Sigmoid colon (tissue), 6 donors: ENCODE measurements at regions not wholly inside any gene's neighbourhood (a gene's known extent, or its start where the extent isn't known, plus 50 kb on each side); places are given as distances from the start of the nearest gene placed in this dataset.
"Not testable (repeated sequence)": the region's sequence is repeated elsewhere in the genome, so short reads cannot be mapped to it uniquely, and the experiment has no call there.

Experiments used
- DNase-seq: peaks from one replicate; pipeline ENCODE4 v3.0.0-alpha.2; 2019
- H3K27ac ChIP-seq, 4 donors: fragments of 200-600 bp; sonication (generic); one replicate each; pipeline ENCODE4 v1.5.1; 2016 to 2019; ENCODE audit warnings: mild to moderate bottlenecking in 1 of 4
- H3K27me3 ChIP-seq, 3 donors: fragments of 200-600 bp; sonication (generic); one replicate each; pipeline ENCODE4 v1.5.1; 2019; ENCODE audit warnings: mild to moderate bottlenecking in 1 of 3
- H3K36me3 ChIP-seq, 4 donors: fragments of 200-600 bp; sonication (generic); one replicate each; pipeline ENCODE4 v1.5.1; 2016 to 2019
- H3K4me1 ChIP-seq, 4 donors: fragments of 200-600 bp; sonication (generic); one replicate each; pipeline ENCODE4 v1.5.1; 2017 to 2019
- H3K4me3 ChIP-seq, 4 donors: fragments of 200-600 bp; sonication (generic); one replicate each; pipeline ENCODE4 v1.5.1; 2017 to 2019; ENCODE audit warnings: mild to moderate bottlenecking in 2 of 4, moderate library complexity in 1 of 4
- H3K9me3 ChIP-seq, 4 donors: fragments of 200-600 bp in 3 of 4; sonication (generic) in 3 of 4; one replicate each; pipeline versions ENCODE4 v1.5.1 to v1.6.1; 2013 to 2019
- EP300 ChIP-seq, 4 donors: sonication (generic); formaldehyde crosslinking; IDR thresholded peaks; one replicate each; pipeline ENCODE4 v1.6.1; 2017; ENCODE audit warnings: antibody characterized with exemption in 4 of 4
- POLR2A ChIP-seq, 2 donors: fragments of 450-650 bp; IDR thresholded peaks; one replicate each; pipeline ENCODE4 v1.6.1; 2016; ENCODE audit warnings: antibody characterized with exemption in 2 of 2, mild to moderate bottlenecking in 2 of 2, moderate library complexity in 2 of 2
- POLR2AphosphoS5 ChIP-seq, 4 donors: sonication (generic); formaldehyde crosslinking; IDR thresholded peaks; one replicate each; pipeline ENCODE4 v1.6.1; 2017; ENCODE audit warnings: antibody characterized with exemption in 4 of 4
- WGBS, 2 donors: extraction: QIAGEN DNeasy Blood & Tissue Kit; methylation state at CpG; one replicate each; pipeline ENCODE4 v1.1.7; 2013; 5-methylcytosine and 5-hydroxymethylcytosine counted together
- intact Hi-C: fragments of 100-400 bp; cut with DNase I; formaldehyde crosslinking; loops from one replicate; pipeline ENCODE4 v1.15.1; 2023
- TF ChIP-seq, protein P1 (sequence below), 4 experiments: fragments of 450-650 bp in 3 of 4; fragments of 200-600 bp in 1 of 4; IDR thresholded peaks; one replicate each; pipeline ENCODE4 v1.5.1; 2016 to 2019; ENCODE audit warnings: antibody characterized with exemption in 4 of 4, mild to moderate bottlenecking in 3 of 4, moderate library complexity in 2 of 4
- donor health status: healthy with polysubstance abuse.
- donor health status: healthy.

- Histone ChIP-seq H3K27me3 (no peaks in the 10 kb centered on the region), H3K9me3 (peaks cover 0 to 3% (median 0%) of the 10 kb centered on the region in 4 donors), H3K4me3 (no peak overlapping the region), H3K36me3 (no peaks in the 10 kb centered on the region), H3K27ac (no peak overlapping the region), H3K4me1 (no peaks in the 10 kb centered on the region)
- no peak for DNase-seq
- no peak for TF ChIP-seq POLR2A (IDR thresholded peaks at IDR 0.05)
- TF ChIP-seq POLR2AphosphoS5 (IDR thresholded peaks at IDR 0.05): no peak
- TF ChIP-seq EP300 (IDR thresholded peaks at IDR 0.05): no peak
- TF ChIP-seq, protein P1, sequence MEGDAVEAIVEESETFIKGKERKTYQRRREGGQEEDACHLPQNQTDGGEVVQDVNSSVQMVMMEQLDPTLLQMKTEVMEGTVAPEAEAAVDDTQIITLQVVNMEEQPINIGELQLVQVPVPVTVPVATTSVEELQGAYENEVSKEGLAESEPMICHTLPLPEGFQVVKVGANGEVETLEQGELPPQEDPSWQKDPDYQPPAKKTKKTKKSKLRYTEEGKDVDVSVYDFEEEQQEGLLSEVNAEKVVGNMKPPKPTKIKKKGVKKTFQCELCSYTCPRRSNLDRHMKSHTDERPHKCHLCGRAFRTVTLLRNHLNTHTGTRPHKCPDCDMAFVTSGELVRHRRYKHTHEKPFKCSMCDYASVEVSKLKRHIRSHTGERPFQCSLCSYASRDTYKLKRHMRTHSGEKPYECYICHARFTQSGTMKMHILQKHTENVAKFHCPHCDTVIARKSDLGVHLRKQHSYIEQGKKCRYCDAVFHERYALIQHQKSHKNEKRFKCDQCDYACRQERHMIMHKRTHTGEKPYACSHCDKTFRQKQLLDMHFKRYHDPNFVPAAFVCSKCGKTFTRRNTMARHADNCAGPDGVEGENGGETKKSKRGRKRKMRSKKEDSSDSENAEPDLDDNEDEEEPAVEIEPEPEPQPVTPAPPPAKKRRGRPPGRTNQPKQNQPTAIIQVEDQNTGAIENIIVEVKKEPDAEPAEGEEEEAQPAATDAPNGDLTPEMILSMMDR (IDR thresholded peaks at IDR 0.05): no peak
- intact Hi-C loops: no loop called here
Observed at GRCh38 chr4:45241976-45242375, 515.6 kb upstream of the GNPDA2 start.

DNA sequence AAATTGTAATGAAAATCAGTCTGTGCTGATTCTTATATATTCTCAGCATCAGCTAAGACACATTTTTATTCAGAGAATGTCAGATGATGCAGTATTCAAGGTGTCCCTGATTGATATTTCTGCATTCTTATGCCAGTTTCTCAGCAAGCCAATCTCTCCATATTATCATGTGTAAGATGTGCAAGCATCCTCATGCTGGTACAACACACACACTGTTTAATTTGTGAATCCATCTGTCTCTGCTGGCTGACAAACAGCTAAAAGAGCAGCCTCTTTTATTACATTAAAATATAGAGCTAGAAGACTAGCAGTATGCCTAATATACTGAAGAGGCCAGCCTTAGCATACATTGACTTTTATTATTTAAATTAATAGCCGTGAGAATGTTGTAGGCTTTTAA, 502.9 kb upstream of the GNPDA2 start:
- H3K36me3 ChIP-seq: no peaks in the 10 kb centered on the region
- no peak overlapping the region for H3K4me3 ChIP-seq
- H3K9me3 ChIP-seq: no peaks in the 10 kb centered on the region
- no peaks in the 10 kb centered on the region for H3K27me3 ChIP-seq
- DNase-seq: no peak
- H3K27ac ChIP-seq: no peak overlapping the region
- TF ChIP-seq POLR2A (IDR thresholded peaks at IDR 0.05): no peak
- TF ChIP-seq POLR2AphosphoS5 (IDR thresholded peaks at IDR 0.05): no peak
- TF ChIP-seq, protein P1 (IDR thresholded peaks at IDR 0.05): no peak
- no peak for TF ChIP-seq EP300 (IDR thresholded peaks at IDR 0.05)
- intact Hi-C loops: no loop called here
- 65 to 84% methylated on average over 1 of the region's 1 CpG for WGBS, 2 donors
- H3K4me1 ChIP-seq: no peaks in the 10 kb centered on the region

DNA sequence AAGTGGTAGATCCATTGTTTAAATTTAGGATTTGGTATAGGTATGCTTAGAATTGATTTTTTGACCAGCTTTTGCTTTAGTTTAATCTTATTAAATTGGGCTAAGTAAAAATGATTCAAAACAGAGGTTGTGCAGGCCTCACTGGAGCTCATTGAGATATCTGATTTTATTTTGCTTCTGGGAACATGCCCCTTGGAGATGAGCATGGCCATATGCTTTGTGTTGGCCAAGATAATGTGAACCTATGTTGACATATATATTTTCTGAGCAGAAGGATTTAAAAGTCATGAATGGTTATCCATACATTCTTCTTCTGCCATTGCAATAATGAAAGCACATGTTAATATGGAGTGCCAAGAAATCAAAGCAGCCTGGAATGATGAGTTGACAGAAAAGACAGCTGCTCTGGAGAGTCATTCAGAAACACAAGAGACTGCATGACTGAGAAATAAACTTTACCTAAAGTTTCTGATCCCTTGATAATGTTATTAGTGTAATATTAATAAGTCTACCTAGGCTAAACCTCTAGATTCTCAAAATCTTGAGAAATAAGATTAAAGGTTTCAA, 489.7 kb upstream of the GNPDA2 start:
- Histone ChIP-seq H3K4me1 (no peaks in the 10 kb centered on the region), H3K9me3 (no peaks in the 10 kb centered on the region), H3K27ac (no peak overlapping the region), H3K4me3 (no peak overlapping the region), H3K36me3 (no peaks in the 10 kb centered on the region), H3K27me3 (no peaks in the 10 kb centered on the region)
- no peak for DNase-seq
- TF ChIP-seq POLR2AphosphoS5 (IDR thresholded peaks at IDR 0.05) (no peak), POLR2A (IDR thresholded peaks at IDR 0.05) (no peak)
- intact Hi-C loops: no loop called here

GRCh38 chr4:45208476-45208875, 482.1 kb upstream of the GNPDA2 start:
- H3K36me3 ChIP-seq, intact Hi-C loops, H3K9me3 ChIP-seq, H3K27ac ChIP-seq, DNase-seq, H3K27me3 ChIP-seq, H3K4me1 ChIP-seq, H3K4me3 ChIP-seq: not testable (repeated sequence)
- 96 to 97% methylated on average over 20 of the region's 21 CpGs for WGBS, 2 donors

GRCh38 chr4:45207864-45208331, 481.5 kb upstream of the GNPDA2 start:
- intact Hi-C loops, H3K9me3 ChIP-seq, H3K4me1 ChIP-seq, H3K36me3 ChIP-seq, H3K27me3 ChIP-seq, H3K4me3 ChIP-seq, H3K27ac ChIP-seq: not testable (repeated sequence)
- WGBS, 2 donors: 96% methylated on average over 27 of the region's 27 CpGs
- DNase-seq: peak; percentile 55

DNA sequence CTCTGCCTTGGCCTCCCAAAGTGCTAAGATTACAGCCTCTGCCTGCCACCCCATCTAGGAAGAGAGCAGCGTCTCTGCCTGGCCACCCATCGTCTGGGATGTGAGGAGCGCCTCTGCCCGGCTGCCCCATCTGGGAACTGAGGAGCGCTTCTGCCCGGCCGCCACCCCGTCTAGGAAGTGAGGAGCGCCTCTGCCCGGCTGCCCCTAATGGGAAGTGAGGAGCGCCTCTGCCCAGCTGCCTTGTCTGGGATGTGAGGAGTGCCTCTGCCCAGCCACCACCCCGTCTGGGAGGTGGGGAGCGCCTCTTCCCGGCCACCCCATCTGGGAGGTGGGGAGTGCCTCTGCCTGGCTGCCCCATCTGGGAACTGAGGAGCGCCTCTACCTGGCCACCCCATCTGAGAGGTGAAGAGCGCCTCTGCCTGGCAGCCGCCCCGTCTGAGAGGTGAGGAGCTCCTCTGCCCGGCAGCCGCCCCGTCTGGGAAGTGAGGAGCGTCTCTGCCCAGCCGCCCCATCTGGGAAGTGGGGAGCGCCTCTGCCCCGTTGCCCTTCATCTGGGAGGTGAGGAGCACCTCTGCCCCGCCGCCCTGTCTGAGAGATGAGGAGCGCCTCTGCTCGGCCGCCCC, 481.0 kb upstream of the GNPDA2 start:
- H3K27ac ChIP-seq, H3K4me3 ChIP-seq, DNase-seq, H3K36me3 ChIP-seq, H3K4me1 ChIP-seq, H3K9me3 ChIP-seq, H3K27me3 ChIP-seq, intact Hi-C loops: not testable (repeated sequence)
- 91 to 92% methylated on average over 30 of the region's 30 CpGs for WGBS, 2 donors

- TF ChIP-seq, protein P1 (IDR thresholded peaks at IDR 0.05): no peak
- TF ChIP-seq EP300 (IDR thresholded peaks at IDR 0.05) (no peak), POLR2A (IDR thresholded peaks at IDR 0.05) (no peak), POLR2AphosphoS5 (IDR thresholded peaks at IDR 0.05) (no peak)
- no peaks in the 10 kb centered on the region for H3K9me3 ChIP-seq
- no peaks in the 10 kb centered on the region for H3K4me1 ChIP-seq
- no peaks in the 10 kb centered on the region for H3K36me3 ChIP-seq
- intact Hi-C loops: no loop called here
- no peak overlapping the region for H3K4me3 ChIP-seq
- WGBS, 2 donors: 83 to 97% methylated on average over 1 of the region's 1 CpG
- DNase-seq: no peak
- H3K27me3 ChIP-seq: no peaks in the 10 kb centered on the region
- no peak overlapping the region for H3K27ac ChIP-seq
Observed at GRCh38 chr4:45199736-45200135, 473.4 kb upstream of the GNPDA2 start.
